Neuron (in vitro differentiated cells): ENCODE measurements at regions not wholly inside any gene's neighbourhood (a gene's known extent, or its start where the extent isn't known, plus 50 kb on each side); places are given as distances from the start of the nearest gene placed in this dataset.

ENCODE experiments used
- H2AFZ ChIP-seq: one replicate; pipeline ENCODE4 v1.6.1; 2013; ENCODE audit warnings: low read depth, mild to moderate bottlenecking, inconsistent platforms, low read length, moderate library complexity
- H3K27me3 ChIP-seq: one replicate; pipeline ENCODE4 v1.6.1; 2013; ENCODE audit warnings: low read length; ENCODE audit not compliant: insufficient read depth
- H3K36me3 ChIP-seq: one replicate; pipeline ENCODE4 v1.6.1; 2013; ENCODE audit warnings: low read length; ENCODE audit not compliant: insufficient read depth
- H3K4me1 ChIP-seq: one replicate; pipeline ENCODE4 v1.6.1; 2013; ENCODE audit warnings: low read length; ENCODE audit not compliant: insufficient read depth
- H3K4me3 ChIP-seq: 2 replicates; pipeline ENCODE4 v1.5.1; 2013; ENCODE audit warnings: mild to moderate bottlenecking, low read length, moderate library complexity
- H3K9me3 ChIP-seq: one replicate; pipeline ENCODE4 v1.6.1; 2013; ENCODE audit warnings: low read length

DNA sequence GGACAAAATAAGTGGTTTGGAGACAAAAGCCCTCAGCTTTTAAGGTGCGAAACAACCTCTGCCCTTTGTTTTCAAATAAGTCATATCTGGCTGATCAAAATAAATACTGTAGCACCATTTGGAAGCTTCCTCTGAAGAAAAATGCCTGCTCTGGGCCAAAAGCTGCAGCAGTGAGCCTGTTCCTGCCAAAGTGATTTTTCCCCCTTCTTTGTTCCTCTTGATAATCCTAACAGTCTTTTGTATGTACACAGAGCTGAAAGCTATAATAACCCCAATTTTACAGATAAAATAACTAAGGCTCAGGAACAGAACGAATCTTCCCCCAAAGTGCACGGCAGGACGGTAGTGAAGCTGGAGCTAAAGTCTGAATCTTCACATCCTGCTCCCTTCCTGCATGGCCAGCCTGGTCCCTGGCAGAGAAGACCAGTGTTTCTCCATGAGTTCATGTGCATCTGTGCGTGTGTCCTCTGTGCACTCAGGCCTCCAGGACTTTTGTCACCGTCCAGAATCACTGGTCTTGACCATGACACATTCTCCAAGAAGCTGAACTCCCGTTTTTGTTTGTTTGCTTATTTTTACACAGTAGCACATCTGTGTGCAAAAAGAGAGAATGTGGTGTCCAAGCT, 2114.1 kb upstream of the PIK3C3 start:
- peak overlapping the region; percentile 81 for H2AFZ ChIP-seq
- peak overlapping the region; percentile 70 for H3K4me3 ChIP-seq
- H3K4me1 ChIP-seq, result peaks cover 25% of the 10 kb centered on the region
- H3K9me3 ChIP-seq, result no peaks in the 10 kb centered on the region
- H3K27me3 ChIP-seq, result no peaks in the 10 kb centered on the region
- H3K36me3 ChIP-seq, result no peaks in the 10 kb centered on the region

DNA sequence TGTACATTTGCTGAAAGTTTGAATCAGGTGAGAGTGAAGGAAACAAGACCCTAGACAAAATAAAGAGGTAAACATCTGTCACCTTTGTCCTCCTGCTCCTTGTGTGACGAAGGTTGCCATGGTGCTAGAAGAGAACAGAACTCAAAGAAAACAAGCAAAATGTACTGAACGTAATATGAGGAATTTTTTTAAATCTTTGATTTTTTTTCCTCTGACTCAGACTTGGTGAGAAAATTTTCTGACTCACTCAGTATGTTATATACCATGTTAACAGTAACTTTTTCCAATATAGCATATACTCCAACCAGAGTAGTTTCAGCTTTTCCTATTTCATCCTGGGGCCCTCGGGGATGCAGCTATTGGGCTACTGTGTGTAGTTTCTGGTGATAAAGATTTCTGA, 2114.6 kb upstream of the PIK3C3 start:
- H2AFZ ChIP-seq, result peak overlapping the region; percentile 81
- H3K4me1 ChIP-seq, result peaks cover 25% of the 10 kb centered on the region
- H3K4me3 ChIP-seq, result peak overlapping the region; percentile 70
- no peaks in the 10 kb centered on the region for H3K27me3 ChIP-seq
- H3K36me3 ChIP-seq, result no peaks in the 10 kb centered on the region
- H3K9me3 ChIP-seq, result no peaks in the 10 kb centered on the region

DNA sequence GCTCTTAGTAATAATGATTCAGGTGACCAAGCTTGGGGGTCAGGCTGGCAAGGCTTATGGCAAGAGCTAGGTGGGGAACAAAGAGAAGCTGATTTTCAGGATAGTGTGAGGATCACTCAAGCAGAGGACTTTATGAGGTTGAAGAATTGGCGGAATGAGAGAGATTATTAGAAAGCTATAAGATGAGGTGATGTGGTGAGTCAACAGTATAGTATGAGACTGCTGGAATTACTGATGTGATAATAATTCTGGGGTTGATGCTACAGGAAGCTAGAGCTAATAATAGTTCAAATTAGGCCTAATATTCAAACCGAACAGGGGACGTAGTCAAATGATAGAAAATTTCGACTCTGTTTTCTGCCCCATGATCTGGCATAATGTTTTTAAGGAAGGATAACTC, 2115.3 kb upstream of the PIK3C3 start:
- H3K4me1 ChIP-seq, result peaks cover 25% of the 10 kb centered on the region
- no peak overlapping the region for H2AFZ ChIP-seq
- no peak overlapping the region for H3K4me3 ChIP-seq
- H3K27me3 ChIP-seq, result no peaks in the 10 kb centered on the region
- no peaks in the 10 kb centered on the region for H3K36me3 ChIP-seq
- peaks cover 2% of the 10 kb centered on the region for H3K9me3 ChIP-seq

DNA sequence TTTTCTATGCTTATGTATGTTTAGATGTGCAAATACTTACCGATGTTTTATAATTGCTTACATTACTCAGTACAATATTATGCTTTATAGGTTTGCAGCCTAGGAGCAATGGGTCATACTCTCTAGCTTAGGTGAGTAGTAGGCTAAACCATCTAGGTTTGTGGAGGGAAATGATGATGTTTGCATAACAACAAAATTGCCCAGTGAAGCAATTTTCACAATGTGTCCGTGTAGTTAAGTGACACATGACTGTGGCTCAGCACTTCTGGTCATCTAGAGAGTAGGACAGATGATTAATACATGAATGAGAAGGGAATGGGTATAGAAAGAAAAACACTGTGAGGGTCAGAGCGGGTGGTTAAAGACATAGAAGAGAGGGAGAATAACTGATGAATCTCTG, 2116.2 kb upstream of the PIK3C3 start:
- Histone ChIP-seq H3K9me3 (peaks cover 2% of the 10 kb centered on the region), H3K36me3 (no peaks in the 10 kb centered on the region), H3K27me3 (no peaks in the 10 kb centered on the region), H3K4me1 (peaks cover 25% of the 10 kb centered on the region), H2AFZ (no peak overlapping the region), H3K4me3 (no peak overlapping the region)

DNA sequence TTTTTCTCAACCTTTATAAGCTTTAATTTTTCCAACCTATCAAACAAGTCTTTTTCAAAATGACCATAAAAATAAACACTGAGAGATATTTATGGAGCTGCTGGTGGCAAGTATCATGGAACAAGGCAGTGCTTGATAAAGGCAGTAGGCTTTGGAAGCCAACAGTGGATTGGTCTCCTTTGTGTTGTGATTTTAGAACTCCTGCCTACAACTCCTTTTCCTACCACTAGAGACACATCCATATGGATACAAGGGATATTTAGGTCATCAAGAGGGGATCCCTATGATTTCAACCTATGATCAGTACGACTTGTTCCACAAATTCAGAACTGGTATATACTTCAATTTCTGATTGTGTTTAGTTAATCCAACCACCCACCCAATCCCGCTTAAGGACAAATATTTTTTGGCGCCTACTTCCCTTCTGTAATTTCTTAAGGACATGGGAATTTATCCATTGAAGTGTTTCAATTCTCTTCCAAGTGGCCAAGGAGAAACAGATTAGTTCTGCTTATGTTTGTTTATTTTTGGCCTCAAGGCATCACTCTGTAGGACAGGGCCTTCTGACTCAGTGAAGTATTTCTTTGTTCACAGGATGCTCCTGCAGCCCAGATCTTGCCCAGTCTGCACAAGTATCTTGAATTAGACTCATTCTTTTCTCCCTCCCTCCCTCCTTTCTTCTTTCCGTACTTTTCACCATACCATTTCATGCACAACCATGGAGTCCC, 2119.6 kb upstream of the PIK3C3 start:
- H3K9me3 ChIP-seq, result peaks cover 2% of the 10 kb centered on the region
- H3K4me1 ChIP-seq, result peaks cover 9% of the 10 kb centered on the region
- H2AFZ ChIP-seq, result no peak overlapping the region
- no peak overlapping the region for H3K4me3 ChIP-seq
- no peaks in the 10 kb centered on the region for H3K36me3 ChIP-seq
- H3K27me3 ChIP-seq, result no peaks in the 10 kb centered on the region

DNA sequence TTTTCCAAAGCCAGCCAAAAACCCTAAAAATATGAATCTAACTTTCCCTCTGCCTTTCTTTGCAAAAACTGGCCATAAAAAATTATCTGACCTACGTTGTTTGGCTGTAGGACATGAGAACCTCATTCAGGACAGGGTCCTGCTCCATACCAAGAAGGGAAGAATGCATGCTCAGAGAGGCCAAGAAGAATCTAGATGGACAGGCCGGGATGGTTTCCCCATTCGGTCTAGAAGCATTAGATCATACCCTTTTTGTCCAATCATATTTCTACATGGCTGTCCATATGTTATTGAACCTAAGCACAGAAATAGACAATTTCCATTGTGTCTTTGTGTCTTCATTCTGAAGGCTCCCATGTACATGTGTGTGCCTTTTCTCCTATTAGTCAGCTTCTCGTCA, 2120.4 kb upstream of the PIK3C3 start:
- peaks cover 2% of the 10 kb centered on the region for H3K9me3 ChIP-seq
- H3K4me3 ChIP-seq, result no peak overlapping the region
- no peak overlapping the region for H2AFZ ChIP-seq
- no peaks in the 10 kb centered on the region for H3K27me3 ChIP-seq
- H3K36me3 ChIP-seq, result no peaks in the 10 kb centered on the region
- peaks cover under 1% of the 10 kb centered on the region for H3K4me1 ChIP-seq

DNA sequence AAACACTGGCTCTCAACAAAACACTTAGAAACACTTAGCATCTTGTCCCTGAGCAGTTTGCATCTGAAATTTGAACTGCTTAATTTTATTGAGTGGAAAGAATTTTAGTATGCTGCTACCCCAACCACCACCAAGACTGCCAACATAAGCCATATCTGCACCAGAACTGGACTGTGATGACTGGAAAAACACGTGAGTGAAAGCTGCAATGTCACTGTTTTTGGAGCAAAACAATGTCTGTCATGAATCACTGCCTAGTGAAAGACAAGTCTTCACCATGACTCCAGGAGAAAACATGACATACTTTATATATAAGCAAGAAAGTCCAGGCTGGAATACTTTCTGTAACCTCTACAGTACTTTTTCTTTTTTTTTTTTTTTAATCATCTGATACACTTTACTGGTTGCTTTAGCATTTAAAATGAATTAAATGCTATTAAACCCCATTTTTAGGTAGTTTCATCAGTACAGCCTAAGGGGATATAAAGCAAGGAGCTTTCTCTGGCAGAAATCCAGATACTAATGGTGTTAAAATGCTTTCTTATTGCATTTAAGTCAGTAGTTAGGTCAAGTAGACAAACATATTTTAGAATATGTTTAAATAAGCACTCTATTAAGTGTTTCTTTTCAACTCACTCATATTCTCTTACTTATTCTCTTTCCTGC, 2129.4 kb upstream of the PIK3C3 start:
- Histone ChIP-seq H3K36me3 (no peaks in the 10 kb centered on the region), H3K9me3 (no peaks in the 10 kb centered on the region), H2AFZ (no peak overlapping the region), H3K4me3 (no peak overlapping the region), H3K4me1 (peaks cover 3% of the 10 kb centered on the region), H3K27me3 (no peaks in the 10 kb centered on the region)

DNA sequence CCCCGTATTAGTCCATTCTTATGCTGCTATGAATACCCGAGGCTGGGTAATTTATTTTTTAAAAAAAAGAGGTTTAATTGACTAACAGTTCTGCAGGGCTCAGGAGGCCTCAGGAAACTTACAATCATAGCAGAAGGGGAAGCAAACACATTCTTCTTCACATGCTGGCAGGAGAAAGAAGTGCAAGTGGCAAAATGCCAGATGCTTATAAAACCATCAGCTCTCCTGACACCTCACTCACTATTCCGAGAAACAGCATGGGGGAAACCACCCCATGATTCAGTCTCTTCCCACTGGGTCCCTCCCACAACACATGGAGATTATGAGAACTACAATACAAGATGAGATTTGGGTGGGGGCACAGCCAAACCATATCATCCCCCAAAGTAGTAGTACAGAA, 2148.5 kb upstream of the PIK3C3 start:
- H2AFZ ChIP-seq, result no peak overlapping the region
- H3K27me3 ChIP-seq, result no peaks in the 10 kb centered on the region
- H3K4me1 ChIP-seq, result no peaks in the 10 kb centered on the region
- no peaks in the 10 kb centered on the region for H3K9me3 ChIP-seq
- no peaks in the 10 kb centered on the region for H3K36me3 ChIP-seq
- no peak overlapping the region for H3K4me3 ChIP-seq

DNA sequence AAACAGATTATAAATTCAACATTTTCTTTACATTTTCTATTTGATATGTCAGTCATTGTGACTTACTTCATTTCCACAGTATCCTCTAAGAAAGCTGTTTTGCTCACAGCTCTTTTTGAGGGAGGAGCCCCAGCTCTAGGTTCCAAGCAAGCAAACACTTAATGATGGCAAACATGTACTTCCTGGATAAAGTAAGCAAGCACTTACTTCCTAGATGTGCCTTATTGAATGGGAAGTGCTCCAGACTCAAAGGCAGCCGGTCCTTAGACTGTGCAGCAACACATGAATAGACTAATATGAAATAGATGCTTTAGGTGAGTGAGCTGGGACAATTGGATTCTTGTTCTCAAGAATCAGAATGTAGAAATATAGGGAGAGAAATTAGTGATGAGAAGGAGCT, 2149.8 kb upstream of the PIK3C3 start:
- no peak overlapping the region for H2AFZ ChIP-seq
- no peak overlapping the region for H3K4me3 ChIP-seq
- H3K36me3 ChIP-seq, result no peaks in the 10 kb centered on the region
- no peaks in the 10 kb centered on the region for H3K4me1 ChIP-seq
- no peaks in the 10 kb centered on the region for H3K9me3 ChIP-seq
- no peaks in the 10 kb centered on the region for H3K27me3 ChIP-seq

DNA sequence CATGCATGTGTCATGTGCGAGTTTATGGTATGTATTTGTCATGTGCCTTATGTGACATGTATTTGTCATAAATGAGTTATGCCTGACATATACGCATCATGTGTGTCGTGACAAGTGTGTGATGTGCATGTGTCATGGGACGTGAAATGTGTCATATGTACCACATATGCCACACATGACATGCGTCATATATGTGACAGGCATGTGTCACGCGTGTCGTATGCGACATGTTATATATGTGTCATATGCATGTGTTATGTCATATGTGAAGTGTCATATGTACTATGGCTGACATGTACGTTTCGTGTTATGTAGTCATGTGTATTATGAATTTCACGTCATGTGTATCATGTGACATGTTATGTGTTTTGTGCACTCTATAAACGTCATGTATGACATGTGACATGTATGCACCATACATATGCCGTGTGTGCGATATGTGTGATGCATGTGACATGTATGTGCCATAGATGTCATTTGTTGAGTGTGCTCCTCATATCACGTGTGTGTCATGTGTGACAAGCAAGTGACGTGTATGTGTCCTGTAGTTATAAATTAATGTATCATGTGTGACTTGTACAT, 2152.3 kb upstream of the PIK3C3 start:
- no peak overlapping the region for H3K4me3 ChIP-seq
- no peaks in the 10 kb centered on the region for H3K4me1 ChIP-seq

DNA sequence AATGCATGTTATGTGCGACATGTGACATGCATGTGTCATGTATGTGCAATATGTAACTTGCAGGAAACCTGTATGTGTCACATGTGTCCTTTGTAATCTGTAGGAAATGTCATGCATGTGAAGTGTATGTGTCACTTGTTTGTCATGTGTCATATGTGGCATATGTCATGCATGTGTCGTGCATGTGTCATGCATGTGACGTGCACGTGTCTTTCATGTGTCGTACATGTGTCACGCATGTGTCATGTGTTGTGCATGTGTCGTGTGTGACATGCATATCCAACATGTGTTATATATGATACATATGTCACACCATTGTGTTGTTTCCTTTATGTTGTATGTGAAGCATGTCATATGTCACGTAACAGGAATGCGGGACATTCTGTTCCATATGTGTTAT, 2153.2 kb upstream of the PIK3C3 start:
- H3K9me3 ChIP-seq, result no peaks in the 10 kb centered on the region
- H2AFZ ChIP-seq, result no peak overlapping the region
- no peaks in the 10 kb centered on the region for H3K27me3 ChIP-seq
- H3K4me3 ChIP-seq, result no peak overlapping the region
- no peaks in the 10 kb centered on the region for H3K4me1 ChIP-seq
- no peaks in the 10 kb centered on the region for H3K36me3 ChIP-seq

More for the DNA sequence above, 2152.3 kb upstream of the PIK3C3 start:
- Histone ChIP-seq H3K36me3 (no peaks in the 10 kb centered on the region), H3K9me3 (no peaks in the 10 kb centered on the region), H3K27me3 (no peaks in the 10 kb centered on the region), H2AFZ (no peak overlapping the region)

DNA sequence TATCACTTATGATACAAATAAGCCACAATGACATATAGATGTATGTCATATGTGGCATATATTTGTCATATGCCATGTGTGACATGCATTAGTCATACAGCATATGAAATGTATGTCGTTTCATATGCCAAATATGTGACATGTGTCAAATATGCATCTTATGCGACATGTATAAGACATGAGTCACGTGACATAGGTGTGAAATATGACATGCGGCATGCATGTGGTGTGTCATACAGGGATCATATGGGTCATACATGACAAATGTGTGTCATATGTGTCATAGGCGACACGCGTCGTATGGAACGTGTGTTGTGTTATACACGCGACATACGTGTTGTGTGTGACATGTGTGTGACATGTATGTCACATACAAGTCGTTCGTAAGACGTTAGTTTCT, 2154.0 kb upstream of the PIK3C3 start:
- H3K4me3 ChIP-seq, result no peak overlapping the region
- no peaks in the 10 kb centered on the region for H3K9me3 ChIP-seq
- H3K36me3 ChIP-seq, result no peaks in the 10 kb centered on the region
- H3K27me3 ChIP-seq, result no peaks in the 10 kb centered on the region
- peaks cover 5% of the 10 kb centered on the region for H3K4me1 ChIP-seq
- no peak overlapping the region for H2AFZ ChIP-seq

DNA sequence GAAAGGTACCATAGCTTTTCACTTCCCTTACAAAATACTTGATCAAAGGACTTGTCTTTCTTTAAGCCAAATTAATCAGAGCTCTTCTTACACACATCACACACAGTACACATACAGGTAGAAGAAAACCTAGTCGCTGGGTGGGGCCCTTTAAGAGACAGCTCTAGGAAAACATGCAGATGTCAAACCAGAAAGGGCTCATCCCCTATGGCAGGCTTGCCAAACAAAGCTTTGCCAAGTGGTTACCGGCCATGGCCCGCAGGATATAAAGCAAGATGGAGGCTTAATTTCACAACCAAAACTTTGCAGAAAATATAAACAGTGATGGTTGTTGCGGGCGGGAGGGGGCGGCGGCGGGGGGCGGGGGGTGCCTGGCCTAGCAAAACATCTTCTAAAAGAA, 2156.0 kb upstream of the PIK3C3 start:
- Histone ChIP-seq H3K36me3 (no peaks in the 10 kb centered on the region), H3K4me3 (peak overlapping the region; percentile 72), H2AFZ (no peak overlapping the region), H3K27me3 (no peaks in the 10 kb centered on the region), H3K4me1 (peaks cover 24% of the 10 kb centered on the region), H3K9me3 (no peaks in the 10 kb centered on the region)
